Ovary (tissue), 3 donors: ENCODE measurements at regions not wholly inside any gene's neighbourhood (a gene's known extent, or its start where the extent isn't known, plus 50 kb on each side); places are given as distances from the start of the nearest gene placed in this dataset.

Experiments
- EP300 ChIP-seq: sonication (generic); formaldehyde crosslinking; IDR thresholded peaks from one replicate; pipeline ENCODE4 v1.6.1; 2017; ENCODE audit warnings: antibody characterized with exemption
- TF ChIP-seq, protein P1 (sequence below), 3 donors: fragments of 450-650 bp in 2 of 3; fragments of 200-600 bp in 1 of 3; IDR thresholded peaks; one replicate each; pipeline versions ENCODE4 v1.5.1 to v1.8.0; 2016 to 2022; ENCODE audit warnings: antibody characterized with exemption in 3 of 3, mild to moderate bottlenecking in 1 of 3
- donor health status: DM: no; HTN: no; CAD: no.

GRCh38 chr9:118701985-118702384, 667.2 kb downstream of the BRINP1 start:
- TF ChIP-seq, protein P1, sequence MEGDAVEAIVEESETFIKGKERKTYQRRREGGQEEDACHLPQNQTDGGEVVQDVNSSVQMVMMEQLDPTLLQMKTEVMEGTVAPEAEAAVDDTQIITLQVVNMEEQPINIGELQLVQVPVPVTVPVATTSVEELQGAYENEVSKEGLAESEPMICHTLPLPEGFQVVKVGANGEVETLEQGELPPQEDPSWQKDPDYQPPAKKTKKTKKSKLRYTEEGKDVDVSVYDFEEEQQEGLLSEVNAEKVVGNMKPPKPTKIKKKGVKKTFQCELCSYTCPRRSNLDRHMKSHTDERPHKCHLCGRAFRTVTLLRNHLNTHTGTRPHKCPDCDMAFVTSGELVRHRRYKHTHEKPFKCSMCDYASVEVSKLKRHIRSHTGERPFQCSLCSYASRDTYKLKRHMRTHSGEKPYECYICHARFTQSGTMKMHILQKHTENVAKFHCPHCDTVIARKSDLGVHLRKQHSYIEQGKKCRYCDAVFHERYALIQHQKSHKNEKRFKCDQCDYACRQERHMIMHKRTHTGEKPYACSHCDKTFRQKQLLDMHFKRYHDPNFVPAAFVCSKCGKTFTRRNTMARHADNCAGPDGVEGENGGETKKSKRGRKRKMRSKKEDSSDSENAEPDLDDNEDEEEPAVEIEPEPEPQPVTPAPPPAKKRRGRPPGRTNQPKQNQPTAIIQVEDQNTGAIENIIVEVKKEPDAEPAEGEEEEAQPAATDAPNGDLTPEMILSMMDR (IDR thresholded peaks at IDR 0.05), result no peak
- no peak for TF ChIP-seq EP300
